Heart left ventricle (tissue), 13 donors: ENCODE measurements at regions not wholly inside any gene's neighbourhood (a gene's known extent, or its start where the extent isn't known, plus 50 kb on each side); places are given as distances from the start of the nearest gene placed in this dataset.

Experiments
- POLR2A ChIP-seq, 2 donors: fragments of 450-650 bp; IDR thresholded peaks; one replicate each; pipeline ENCODE4 v1.6.1; 2017; ENCODE audit warnings: antibody characterized with exemption in 2 of 2, mild to moderate bottlenecking in 2 of 2, moderate library complexity in 2 of 2
- TF ChIP-seq, protein P1 (sequence below), 12 donors: fragments of 200-600 bp; sonication (generic) in 4 of 12; IDR thresholded peaks; one replicate each; pipeline versions ENCODE4 v1.5.0 to v1.8.0; 2018 to 2022; ENCODE audit warnings: antibody characterized with exemption in 12 of 12, mild to moderate bottlenecking in 5 of 12
- donor health status: ischemic (EF 13 %, LVEDD 7.1; RV severe dilation, severe dysfunction).
- donor health status: DM: no; HTN: yes; CAD: no.
- donor health status: DM: no; HTN: no; CAD: no.
- donor health status: ischemic (EF 25% LVEDD 6.9; RV normal size, moderate dysfunction).
- donor health status: ischemic (EF 25% LVEDD 5.7; RV mildly dilated, moderate dysfunction).
- donor health status: ischemic (EF 35%, LVEDD 5.7; RV mildly dilated, moderate dysfunction).
- donor health status: nonischemic (EF 11% LVEDD 7.7; RV severe dilation, severe dysfunction).
- donor health status: DM: yes; HTN: yes; CAD: no.
- donor health status: PGD.
- donor health status: ischemic (EF 29% LVEDD 5.4; RV normal size, mild dysfunction).
- donor health status: nonischemic (EF 23%, LVEDD 6.1; RV moderate dilation, normal function).

DNA sequence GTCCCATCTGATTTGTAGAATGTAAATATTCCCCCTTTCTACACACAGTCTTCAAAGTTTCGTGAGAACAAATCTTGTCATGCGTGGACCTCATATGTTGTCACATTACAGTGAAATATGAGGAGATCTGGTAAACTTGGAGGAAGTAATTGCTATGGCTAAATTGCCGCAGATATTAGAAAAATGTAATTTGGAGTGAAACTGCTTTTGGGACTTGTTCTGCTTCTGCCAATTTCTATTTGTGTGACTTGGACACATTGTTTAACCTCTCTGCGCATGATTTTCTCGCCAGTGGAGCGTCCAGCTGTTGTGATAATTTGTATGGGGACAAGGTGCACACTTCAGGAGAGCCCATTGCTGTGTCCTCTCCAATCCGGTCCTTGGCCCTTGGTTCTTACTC is 693.1 kb upstream of the SLC10A2 start:
- TF ChIP-seq, protein P1, sequence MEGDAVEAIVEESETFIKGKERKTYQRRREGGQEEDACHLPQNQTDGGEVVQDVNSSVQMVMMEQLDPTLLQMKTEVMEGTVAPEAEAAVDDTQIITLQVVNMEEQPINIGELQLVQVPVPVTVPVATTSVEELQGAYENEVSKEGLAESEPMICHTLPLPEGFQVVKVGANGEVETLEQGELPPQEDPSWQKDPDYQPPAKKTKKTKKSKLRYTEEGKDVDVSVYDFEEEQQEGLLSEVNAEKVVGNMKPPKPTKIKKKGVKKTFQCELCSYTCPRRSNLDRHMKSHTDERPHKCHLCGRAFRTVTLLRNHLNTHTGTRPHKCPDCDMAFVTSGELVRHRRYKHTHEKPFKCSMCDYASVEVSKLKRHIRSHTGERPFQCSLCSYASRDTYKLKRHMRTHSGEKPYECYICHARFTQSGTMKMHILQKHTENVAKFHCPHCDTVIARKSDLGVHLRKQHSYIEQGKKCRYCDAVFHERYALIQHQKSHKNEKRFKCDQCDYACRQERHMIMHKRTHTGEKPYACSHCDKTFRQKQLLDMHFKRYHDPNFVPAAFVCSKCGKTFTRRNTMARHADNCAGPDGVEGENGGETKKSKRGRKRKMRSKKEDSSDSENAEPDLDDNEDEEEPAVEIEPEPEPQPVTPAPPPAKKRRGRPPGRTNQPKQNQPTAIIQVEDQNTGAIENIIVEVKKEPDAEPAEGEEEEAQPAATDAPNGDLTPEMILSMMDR (IDR thresholded peaks at IDR 0.05) = no peak
- no peak for TF ChIP-seq POLR2A (IDR thresholded peaks at IDR 0.05)
